Stimulated activated naive B cell treated with anti-CD40 and anti-IgM and Interleukin-4, amounts not matched to agents 10 μg/mL and 1 μg/mL and 100 μg/mL, for 72 hours (primary cell): ENCODE measurements at regions not wholly inside any gene's neighbourhood (a gene's known extent, or its start where the extent isn't known, plus 50 kb on each side); places are given as distances from the start of the nearest gene placed in this dataset.
"Not testable (repeated sequence)": the region's sequence is repeated elsewhere in the genome, so short reads cannot be mapped to it uniquely, and the experiment has no call there.

ENCODE experiments used
- ATAC-seq, 2 donors: fragments of 150-1000 bp; cut with Tn5 transposase; replicated peaks; 2 replicates each; pipeline ENCODE4 v1.10.0; 2021; ENCODE audit warnings: moderate library complexity in 1 of 2
- DNase-seq: peaks from one replicate; pipeline ENCODE4 v3.0.0; 2021
- H3K27ac Mint-ChIP-seq: one replicate; pipeline ENCODE4 v1.8.0; 2022; ENCODE audit warnings: mild to moderate bottlenecking, mixed read lengths
- H3K27me3 Mint-ChIP-seq, 2 donors: one replicate each; pipeline ENCODE4 v1.8.0; 2022; ENCODE audit warnings: mixed read lengths in 2 of 2
- H3K36me3 Mint-ChIP-seq, 2 donors: one replicate each; pipeline ENCODE4 v1.8.0; 2022; ENCODE audit warnings: mixed read lengths in 2 of 2, mild to moderate bottlenecking in 1 of 2
- H3K4me1 Mint-ChIP-seq, 2 donors: one replicate each; pipeline ENCODE4 v1.8.0; 2022; ENCODE audit warnings: mixed read lengths in 2 of 2, mild to moderate bottlenecking in 1 of 2
- H3K4me3 Mint-ChIP-seq, 2 donors: one replicate each; pipeline ENCODE4 v1.8.0; 2022; ENCODE audit warnings: mild to moderate bottlenecking in 2 of 2, mixed read lengths in 2 of 2, moderate library complexity in 1 of 2
- H3K9me3 Mint-ChIP-seq, 2 donors: one replicate each; pipeline ENCODE4 v1.8.0; 2022; ENCODE audit warnings: mixed read lengths in 2 of 2, mild to moderate bottlenecking in 1 of 2

DNA sequence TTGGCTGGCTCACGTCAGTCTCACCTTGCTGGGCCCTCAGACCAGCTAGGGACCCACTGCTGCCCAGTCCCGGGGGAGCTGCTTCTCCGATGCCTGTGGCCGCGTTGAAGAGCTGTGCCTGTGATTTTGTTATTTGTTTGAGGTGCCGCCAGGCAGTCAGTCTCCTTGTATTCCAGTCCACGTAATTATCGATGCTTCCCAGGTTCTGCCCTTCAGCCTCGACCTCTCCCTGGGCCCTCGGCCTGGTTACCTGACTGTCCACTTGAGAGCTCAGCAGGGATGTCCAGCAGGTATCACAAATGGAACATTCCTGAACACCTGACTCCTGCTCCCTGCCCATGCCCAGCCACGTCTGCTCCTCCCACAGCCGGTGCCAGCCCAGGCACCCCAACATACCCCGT lies 195.9 kb upstream of the HS6ST1 start:
- peak overlapping the region; percentile 44 for H3K27ac Mint-ChIP-seq
- peaks cover 19 to 26% of the 10 kb centered on the region in 2 donors for H3K4me1 Mint-ChIP-seq
- no peak for DNase-seq
- peaks cover 0 to 1% of the 10 kb centered on the region in 2 donors for H3K36me3 Mint-ChIP-seq
- no peaks in the 10 kb centered on the region for H3K9me3 Mint-ChIP-seq
- ATAC-seq: no peak
- H3K4me3 Mint-ChIP-seq: no peak overlapping the region
- peaks cover 0 to 9% of the 10 kb centered on the region in 2 donors for H3K27me3 Mint-ChIP-seq

DNA sequence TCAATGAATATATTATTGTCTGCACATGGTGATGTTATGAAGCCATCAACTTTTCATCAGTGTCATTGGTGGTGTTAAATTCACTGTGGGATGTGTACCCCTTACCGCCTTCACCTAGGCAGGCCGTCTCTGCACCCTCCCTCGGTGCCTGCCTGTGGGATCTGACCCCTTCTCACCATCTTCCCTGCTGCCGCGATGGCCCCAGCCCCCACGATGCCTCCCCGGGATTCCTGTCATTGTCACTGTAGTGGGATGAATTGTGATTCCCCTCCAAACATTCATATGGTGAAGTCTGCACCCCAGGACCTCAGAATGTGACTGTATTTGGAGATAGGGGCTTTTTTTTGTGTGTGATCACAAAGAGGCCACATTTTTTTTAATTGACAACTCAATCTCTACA lies 198.3 kb upstream of the HS6ST1 start:
- H3K27ac Mint-ChIP-seq: no peak overlapping the region
- H3K27me3 Mint-ChIP-seq: peaks cover 5 to 17% of the 10 kb centered on the region in 2 donors
- DNase-seq (no peak), ATAC-seq (no peak)
- H3K4me1 Mint-ChIP-seq: peaks cover 30 to 36% of the 10 kb centered on the region in 2 donors
- no peaks in the 10 kb centered on the region for H3K9me3 Mint-ChIP-seq
- no peak overlapping the region for H3K4me3 Mint-ChIP-seq
- H3K36me3 Mint-ChIP-seq: peaks cover 0 to 1% of the 10 kb centered on the region in 2 donors

DNA sequence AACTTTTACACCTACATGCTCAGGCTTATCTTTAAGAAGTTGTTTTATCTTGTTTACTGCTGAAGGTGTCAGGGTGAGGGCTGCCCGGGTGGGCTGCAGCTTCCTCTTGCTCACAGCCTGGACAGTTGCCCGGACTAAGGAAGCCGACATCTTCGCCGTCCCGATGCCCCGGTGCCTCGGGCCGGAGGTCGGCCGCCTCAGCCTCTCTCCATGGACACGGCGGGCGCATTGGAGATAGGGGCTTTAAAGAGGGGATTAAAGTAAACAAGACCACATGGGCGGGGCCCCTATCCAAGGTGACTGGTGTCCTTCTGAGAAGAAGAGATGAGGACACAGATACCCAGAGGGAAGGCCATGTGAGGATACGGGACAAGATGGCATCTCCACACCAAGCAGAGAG lies 200.4 kb upstream of the HS6ST1 start:
- not testable (repeated sequence) for ATAC-seq, H3K27ac Mint-ChIP-seq, DNase-seq, H3K4me3 Mint-ChIP-seq, H3K9me3 Mint-ChIP-seq, H3K36me3 Mint-ChIP-seq
- Mint-ChIP-seq H3K4me1 (peaks cover 19 to 21% of the 10 kb centered on the region in 2 donors), H3K27me3 (peaks cover 8 to 14% of the 10 kb centered on the region in 2 donors)

DNA sequence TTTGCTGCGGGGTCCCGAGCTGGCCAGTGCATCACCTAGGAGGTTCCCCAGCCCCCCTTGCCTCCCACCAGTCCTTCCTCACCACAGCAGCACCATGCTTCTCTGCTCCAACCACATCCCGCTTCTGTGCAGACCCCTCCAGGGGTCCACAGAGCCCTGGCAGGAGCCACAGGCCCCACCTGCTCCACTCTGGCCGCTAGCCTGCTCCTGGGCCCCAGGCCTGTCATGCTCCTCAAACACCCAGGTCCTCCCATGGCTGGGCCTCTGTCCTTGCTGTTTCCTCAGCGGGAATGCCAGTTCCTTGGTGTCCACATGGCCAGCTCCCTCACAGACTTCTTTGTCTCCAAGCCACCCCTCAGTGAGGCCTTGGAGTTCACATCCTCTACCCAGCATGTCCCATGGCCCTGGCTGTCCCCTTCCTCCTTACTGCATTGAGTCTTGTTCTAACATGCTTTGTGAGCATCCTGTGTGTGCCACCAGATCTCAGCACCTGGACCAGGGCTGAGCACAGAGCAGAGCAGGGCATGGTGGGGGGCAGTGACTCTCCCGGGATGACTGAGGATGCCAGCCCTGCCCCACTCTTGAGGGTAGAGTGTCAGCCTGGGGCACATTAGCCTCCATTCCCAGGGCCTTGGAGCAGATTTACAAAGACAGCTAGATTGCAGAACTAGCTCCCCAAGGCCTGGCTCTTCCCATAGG lies 201.0 kb upstream of the HS6ST1 start:
- peaks cover 4% of the 10 kb centered on the region in 2 donors for H3K36me3 Mint-ChIP-seq
- peaks cover 13 to 14% of the 10 kb centered on the region in 2 donors for H3K4me1 Mint-ChIP-seq
- H3K27ac Mint-ChIP-seq: peak overlapping the region; percentile 7
- H3K27me3 Mint-ChIP-seq: peaks cover 11 to 21% of the 10 kb centered on the region in 2 donors
- H3K9me3 Mint-ChIP-seq: peaks cover 4 to 5% of the 10 kb centered on the region in 2 donors
- ATAC-seq (no peak), DNase-seq (no peak)
- H3K4me3 Mint-ChIP-seq: no peak overlapping the region

DNA sequence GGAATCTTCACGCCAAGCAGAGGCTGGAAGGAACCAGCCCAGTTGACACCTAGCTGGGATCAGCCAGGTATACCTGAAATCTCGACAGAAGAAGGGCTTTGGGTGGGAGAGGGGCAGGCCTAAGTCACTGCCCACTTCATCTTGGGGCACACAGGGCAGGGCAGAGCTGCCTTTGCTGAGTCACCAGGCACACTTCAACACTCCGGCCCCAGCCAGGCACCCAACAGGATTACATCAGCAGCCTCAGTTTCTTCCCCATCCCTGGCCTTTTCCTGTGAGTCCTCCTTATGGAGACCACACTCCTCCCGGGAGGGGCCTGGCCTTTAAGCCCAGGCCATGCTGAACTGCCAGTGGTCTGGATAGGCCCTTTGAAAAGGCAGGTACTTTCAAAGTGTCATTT lies 201.7 kb upstream of the HS6ST1 start:
- H3K36me3 Mint-ChIP-seq: peaks cover 4% of the 10 kb centered on the region in 2 donors
- DNase-seq (no peak), ATAC-seq (peak in 1 of 2 donors; percentile 19)
- peaks cover 11% of the 10 kb centered on the region in 2 donors for H3K4me1 Mint-ChIP-seq
- H3K27me3 Mint-ChIP-seq: peaks cover 11 to 21% of the 10 kb centered on the region in 2 donors
- no peak overlapping the region for H3K27ac Mint-ChIP-seq
- H3K9me3 Mint-ChIP-seq: peaks cover 4 to 5% of the 10 kb centered on the region in 2 donors
- H3K4me3 Mint-ChIP-seq: no peak overlapping the region

DNA sequence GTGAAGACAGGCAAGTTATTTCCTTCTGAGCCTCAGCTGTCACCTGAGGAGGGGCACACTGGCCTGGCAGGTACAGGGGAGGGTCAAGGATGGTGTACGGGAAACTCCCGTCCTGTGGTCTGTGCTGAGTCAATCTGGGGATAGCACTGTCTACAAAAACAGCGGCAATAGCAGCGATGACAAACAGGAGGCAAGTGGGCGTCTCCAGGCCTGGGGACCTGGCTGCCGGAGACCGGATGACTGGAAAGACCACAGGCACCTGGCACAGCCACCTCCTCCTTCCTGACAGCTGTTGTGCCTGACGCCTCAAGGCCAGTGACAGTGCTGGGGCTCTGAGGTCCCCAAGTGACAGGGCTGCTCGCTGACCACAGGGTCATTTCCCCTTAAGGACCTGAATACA lies 202.1 kb upstream of the HS6ST1 start:
- Mint-ChIP-seq H3K4me1 (peaks cover 11% of the 10 kb centered on the region in 2 donors), H3K9me3 (peaks cover 4 to 5% of the 10 kb centered on the region in 2 donors), H3K4me3 (no peak overlapping the region), H3K36me3 (peaks cover 4% of the 10 kb centered on the region in 2 donors), H3K27ac (no peak overlapping the region), H3K27me3 (peaks cover 11 to 21% of the 10 kb centered on the region in 2 donors)
- peak; percentile 90 to 94 for ATAC-seq
- DNase-seq: peak; percentile 78

DNA sequence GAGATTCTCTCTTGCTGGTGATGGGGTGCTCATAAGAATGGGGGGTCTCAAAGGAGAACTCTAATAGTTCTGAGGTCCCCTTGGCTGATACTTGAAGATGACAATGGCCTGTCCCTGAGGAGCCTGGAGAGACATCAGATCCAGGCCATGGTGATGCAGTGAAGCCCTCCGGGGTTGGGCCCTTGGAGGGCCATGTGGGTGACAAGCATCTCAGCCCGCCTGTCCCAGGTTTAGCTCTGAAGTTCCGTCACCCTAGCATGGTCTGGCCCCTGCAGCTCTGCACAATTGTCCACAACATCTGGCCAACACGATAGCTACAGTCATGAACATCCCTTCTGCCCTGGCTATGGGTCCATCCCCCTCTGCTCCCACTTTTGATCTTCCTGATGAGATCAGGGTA lies 202.8 kb upstream of the HS6ST1 start:
- no peak for ATAC-seq
- Mint-ChIP-seq H3K36me3 (peaks cover 4% of the 10 kb centered on the region in 2 donors), H3K9me3 (peaks cover 4 to 5% of the 10 kb centered on the region in 2 donors), H3K27ac (no peak overlapping the region), H3K27me3 (peaks cover 18 to 26% of the 10 kb centered on the region in 2 donors), H3K4me3 (no peak overlapping the region), H3K4me1 (peaks cover 11% of the 10 kb centered on the region in 2 donors)
- DNase-seq: no peak

DNA sequence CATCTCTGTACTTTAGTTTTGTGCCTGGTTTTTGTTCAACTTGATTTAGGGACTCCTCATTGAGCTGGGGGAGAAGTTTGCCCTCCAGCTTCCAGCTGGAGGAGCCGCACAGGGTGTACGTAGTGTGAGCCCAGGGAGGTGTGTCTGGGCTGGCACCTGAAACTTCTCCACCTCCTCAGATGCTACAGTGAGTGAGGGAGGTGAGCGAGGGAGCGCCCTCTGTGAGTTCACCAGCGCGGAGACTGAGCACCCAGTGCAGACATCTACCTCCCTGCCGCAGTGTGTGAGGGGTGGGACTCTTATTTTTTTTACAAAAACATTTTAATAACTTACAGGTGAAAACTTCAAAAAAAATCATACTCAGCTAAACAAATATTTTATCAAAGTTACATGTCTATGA lies 204.2 kb upstream of the HS6ST1 start:
- no peak for ATAC-seq
- no peak overlapping the region for H3K4me3 Mint-ChIP-seq
- H3K9me3 Mint-ChIP-seq: peaks cover 4 to 5% of the 10 kb centered on the region in 2 donors
- H3K4me1 Mint-ChIP-seq: peaks cover 11% of the 10 kb centered on the region in 2 donors
- peaks cover 25 to 36% of the 10 kb centered on the region in 2 donors for H3K27me3 Mint-ChIP-seq
- no peak overlapping the region for H3K27ac Mint-ChIP-seq
- H3K36me3 Mint-ChIP-seq: peaks cover 4% of the 10 kb centered on the region in 2 donors
- DNase-seq: no peak

DNA sequence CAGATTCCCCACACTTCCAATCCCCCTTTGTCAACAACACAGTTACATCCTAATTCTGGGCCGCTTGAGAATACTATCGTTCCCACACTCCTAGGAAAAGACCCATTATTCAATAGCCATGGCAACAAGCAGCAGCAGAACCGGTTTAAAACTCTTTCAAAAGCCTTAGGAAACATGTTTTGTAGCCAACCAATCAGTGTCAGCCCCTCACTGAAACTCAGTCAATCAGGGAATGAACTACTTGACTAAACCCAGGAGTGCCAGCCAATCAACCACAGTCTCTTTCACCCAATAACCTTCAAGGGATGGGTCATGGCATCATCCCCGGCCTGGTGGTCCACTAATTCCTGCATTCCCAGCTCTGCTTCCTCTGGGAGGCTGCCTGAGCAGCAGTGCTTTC lies 204.8 kb upstream of the HS6ST1 start:
- Mint-ChIP-seq H3K27me3 (peaks cover 25 to 42% of the 10 kb centered on the region in 2 donors), H3K36me3 (peaks cover 4% of the 10 kb centered on the region in 2 donors), H3K4me1 (peaks cover 11% of the 10 kb centered on the region in 2 donors), H3K9me3 (peaks cover 4 to 5% of the 10 kb centered on the region in 2 donors), H3K27ac (no peak overlapping the region), H3K4me3 (no peak overlapping the region)
- ATAC-seq (no peak), DNase-seq (no peak)

DNA sequence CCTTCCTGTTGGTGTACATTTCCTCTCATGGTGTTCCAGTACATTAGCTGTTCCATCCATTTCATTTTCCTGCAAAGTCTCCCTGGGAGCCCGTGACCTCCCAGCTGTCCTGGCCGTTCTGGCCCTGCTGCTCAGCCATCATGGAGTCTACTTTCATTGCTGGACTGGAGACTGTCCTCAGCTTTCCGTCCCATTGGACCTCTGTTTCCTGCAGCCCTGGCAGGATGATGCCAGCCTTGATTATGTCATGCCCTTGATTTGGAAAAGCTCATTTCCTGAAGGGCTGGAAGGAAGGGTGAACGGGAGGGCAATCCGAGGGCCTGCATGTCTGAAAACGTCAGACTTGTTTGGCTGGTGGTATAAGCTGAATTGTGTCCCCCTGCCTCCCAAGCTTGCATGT lies 205.5 kb upstream of the HS6ST1 start:
- peaks cover 11% of the 10 kb centered on the region in 2 donors for H3K4me1 Mint-ChIP-seq
- ATAC-seq: no peak

DNA sequence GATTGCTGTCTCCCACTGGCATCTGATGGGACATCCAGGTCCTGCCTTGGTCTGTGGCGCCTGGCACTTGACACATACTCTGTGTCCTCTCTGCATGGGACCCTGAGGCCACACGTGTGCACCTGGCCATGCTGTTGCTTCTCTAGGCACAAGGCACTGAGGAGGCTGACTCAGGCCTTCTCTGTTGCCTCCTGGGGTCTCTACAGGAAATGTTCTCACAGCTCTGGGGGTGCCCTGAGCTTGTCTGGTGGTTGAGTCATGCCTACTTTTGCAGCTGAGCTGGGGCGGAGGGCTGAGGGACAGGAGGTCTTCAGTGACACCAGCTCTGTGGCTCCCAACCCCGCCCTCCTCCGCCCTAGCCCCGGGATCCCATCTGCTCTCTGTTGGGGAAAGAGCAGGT lies 207.0 kb upstream of the HS6ST1 start:
- peaks cover 4% of the 10 kb centered on the region in 2 donors for H3K36me3 Mint-ChIP-seq
- H3K4me3 Mint-ChIP-seq: no peak overlapping the region
- H3K27ac Mint-ChIP-seq: no peak overlapping the region
- peaks cover 20 to 38% of the 10 kb centered on the region in 2 donors for H3K27me3 Mint-ChIP-seq
- peaks cover 6 to 8% of the 10 kb centered on the region in 2 donors for H3K4me1 Mint-ChIP-seq
- peaks cover 4 to 5% of the 10 kb centered on the region in 2 donors for H3K9me3 Mint-ChIP-seq
- DNase-seq (no peak), ATAC-seq (no peak)

More for the DNA sequence above, 205.5 kb upstream of the HS6ST1 start:
- no peak for DNase-seq
- Mint-ChIP-seq H3K27me3 (peaks cover 25 to 42% of the 10 kb centered on the region in 2 donors), H3K9me3 (peaks cover 4 to 5% of the 10 kb centered on the region in 2 donors), H3K4me3 (no peak overlapping the region), H3K27ac (no peak overlapping the region), H3K36me3 (peaks cover 4% of the 10 kb centered on the region in 2 donors)

DNA sequence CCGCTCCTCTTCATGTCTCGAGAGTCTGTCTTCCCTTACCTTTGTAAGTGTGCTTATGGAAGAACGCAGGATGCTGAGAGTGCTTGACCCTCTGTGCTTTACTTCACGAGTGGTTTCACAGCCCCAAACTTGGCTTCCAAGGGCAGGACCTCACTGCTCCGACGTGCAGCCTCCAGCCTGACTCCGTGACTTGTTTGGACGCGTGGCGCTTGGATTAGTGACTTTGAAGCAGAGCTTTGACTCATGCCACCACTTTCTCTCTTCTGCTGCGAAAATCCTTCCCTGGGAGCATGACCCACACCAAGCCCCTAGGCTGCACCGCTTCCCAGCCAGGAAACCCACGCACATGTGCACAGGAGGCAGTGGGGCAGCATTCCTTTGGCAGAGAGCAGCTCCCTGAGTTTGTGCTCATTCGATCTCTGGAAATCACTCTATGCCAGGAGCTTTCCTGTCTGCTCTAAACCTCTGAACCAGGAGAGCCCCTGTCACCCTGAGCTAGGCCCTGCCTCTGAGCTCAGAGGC lies 207.8 kb upstream of the HS6ST1 start:
- Mint-ChIP-seq H3K4me3 (no peak overlapping the region), H3K9me3 (peaks cover 4 to 5% of the 10 kb centered on the region in 2 donors), H3K27ac (no peak overlapping the region), H3K4me1 (peaks cover 0 to 2% of the 10 kb centered on the region in 2 donors), H3K36me3 (peaks cover 4% of the 10 kb centered on the region in 2 donors), H3K27me3 (peaks cover 20 to 38% of the 10 kb centered on the region in 2 donors)
- no peak for DNase-seq
- ATAC-seq: no peak

DNA sequence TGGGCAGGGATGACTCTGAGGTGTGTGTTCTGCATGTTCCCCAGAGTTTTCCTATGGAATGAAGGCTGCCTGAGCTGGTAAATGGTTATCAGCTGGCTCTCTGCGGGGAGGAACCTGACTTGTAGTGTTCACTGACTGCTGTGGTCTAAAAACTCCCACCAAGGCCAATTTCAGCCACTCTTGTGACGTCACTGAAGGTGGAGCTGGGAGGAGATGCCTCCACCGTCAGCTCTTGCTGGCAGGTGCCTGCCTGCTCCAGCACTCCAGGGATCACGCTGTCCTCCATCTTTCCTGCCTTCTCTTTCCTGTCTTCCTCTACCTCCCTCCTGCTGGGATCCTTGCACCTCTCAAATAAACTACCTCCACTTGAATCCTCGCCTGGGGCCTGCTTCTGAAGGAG lies 209.5 kb upstream of the HS6ST1 start:
- H3K27me3 Mint-ChIP-seq: peaks cover 20 to 34% of the 10 kb centered on the region in 2 donors
- H3K27ac Mint-ChIP-seq: no peak overlapping the region

DNA sequence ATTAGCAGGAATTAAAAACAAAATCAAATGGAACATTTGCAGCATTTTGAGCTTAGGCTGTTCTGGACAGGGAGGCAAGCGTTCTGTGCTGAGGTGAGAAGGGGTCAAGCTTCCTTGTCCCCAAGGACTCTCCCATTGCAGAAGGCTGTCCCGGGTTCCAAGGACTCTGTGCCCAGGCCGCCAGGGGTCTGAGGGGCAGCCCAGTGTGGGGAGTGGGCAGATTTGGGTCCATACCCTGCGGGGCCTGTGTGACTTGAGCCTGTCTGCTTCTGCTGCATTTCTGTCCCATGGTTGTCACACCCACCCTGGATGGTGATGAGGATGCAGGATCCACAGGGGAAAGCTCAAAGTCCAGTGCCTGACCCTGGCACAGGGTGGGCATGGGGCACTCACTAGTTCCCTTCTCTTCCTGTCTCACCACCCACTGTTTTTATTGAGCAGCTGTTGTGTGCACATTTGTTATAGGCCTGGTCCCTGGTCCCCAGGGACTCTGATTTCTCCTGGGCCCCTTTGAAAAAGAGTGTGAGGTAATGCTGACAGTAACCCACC lies 211.4 kb upstream of the HS6ST1 start:
- DNase-seq (no peak), ATAC-seq (no peak)
- Mint-ChIP-seq H3K27me3 (peaks cover 14 to 21% of the 10 kb centered on the region in 2 donors), H3K4me3 (no peak overlapping the region), H3K9me3 (no peaks in the 10 kb centered on the region), H3K27ac (no peak overlapping the region), H3K36me3 (no peaks in the 10 kb centered on the region), H3K4me1 (peaks cover 0 to 5% of the 10 kb centered on the region in 2 donors)

More for the DNA sequence above, 209.5 kb upstream of the HS6ST1 start:
- H3K9me3 Mint-ChIP-seq: peaks cover 4 to 5% of the 10 kb centered on the region in 2 donors
- DNase-seq (no peak), ATAC-seq (no peak)
- H3K4me3 Mint-ChIP-seq: no peak overlapping the region
- H3K36me3 Mint-ChIP-seq: peaks cover 4% of the 10 kb centered on the region in 2 donors
- peaks cover 0 to 5% of the 10 kb centered on the region in 2 donors for H3K4me1 Mint-ChIP-seq
